ENCODE measurements at regions not wholly inside any gene's neighbourhood (a gene's known extent, or its start where the extent isn't known, plus 50 kb on each side); places are given as distances from the start of the nearest gene placed in this dataset.

DNA sequence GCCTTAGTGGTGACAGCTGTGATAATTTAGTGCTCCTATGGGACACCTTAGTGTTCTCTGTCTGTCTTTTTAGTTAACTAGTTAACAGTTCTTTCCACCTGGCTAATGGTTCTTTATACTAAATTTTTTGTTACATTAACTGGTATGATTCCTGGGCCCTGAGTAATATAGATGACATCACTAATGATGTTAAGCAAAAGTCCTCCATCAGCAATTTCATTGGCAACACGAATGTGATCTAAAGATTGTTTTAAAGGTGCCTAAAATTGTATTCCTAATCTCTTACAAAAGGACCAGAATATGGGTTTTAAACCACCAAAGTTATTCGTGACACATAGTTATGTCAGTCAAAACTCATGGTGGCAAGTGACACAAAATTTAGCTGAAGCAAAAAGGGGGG lies 235.3 kb downstream of the TENT4A start:
- TF ChIP-seq, protein P1, sequence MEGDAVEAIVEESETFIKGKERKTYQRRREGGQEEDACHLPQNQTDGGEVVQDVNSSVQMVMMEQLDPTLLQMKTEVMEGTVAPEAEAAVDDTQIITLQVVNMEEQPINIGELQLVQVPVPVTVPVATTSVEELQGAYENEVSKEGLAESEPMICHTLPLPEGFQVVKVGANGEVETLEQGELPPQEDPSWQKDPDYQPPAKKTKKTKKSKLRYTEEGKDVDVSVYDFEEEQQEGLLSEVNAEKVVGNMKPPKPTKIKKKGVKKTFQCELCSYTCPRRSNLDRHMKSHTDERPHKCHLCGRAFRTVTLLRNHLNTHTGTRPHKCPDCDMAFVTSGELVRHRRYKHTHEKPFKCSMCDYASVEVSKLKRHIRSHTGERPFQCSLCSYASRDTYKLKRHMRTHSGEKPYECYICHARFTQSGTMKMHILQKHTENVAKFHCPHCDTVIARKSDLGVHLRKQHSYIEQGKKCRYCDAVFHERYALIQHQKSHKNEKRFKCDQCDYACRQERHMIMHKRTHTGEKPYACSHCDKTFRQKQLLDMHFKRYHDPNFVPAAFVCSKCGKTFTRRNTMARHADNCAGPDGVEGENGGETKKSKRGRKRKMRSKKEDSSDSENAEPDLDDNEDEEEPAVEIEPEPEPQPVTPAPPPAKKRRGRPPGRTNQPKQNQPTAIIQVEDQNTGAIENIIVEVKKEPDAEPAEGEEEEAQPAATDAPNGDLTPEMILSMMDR (IDR thresholded peaks at IDR 0.05; ENCODE audit: low read depth, low read length, poor library complexity, severe bottlenecking), result no peak
- TF ChIP-seq EZH2phosphoT487 (IDR thresholded peaks at IDR 0.05; ENCODE audit: borderline replicate concordance, low read length), result no peak
